GM21529 (cell line): ENCODE measurements at regions not wholly inside any gene's neighbourhood (a gene's known extent, or its start where the extent isn't known, plus 50 kb on each side); places are given as distances from the start of the nearest gene placed in this dataset.

ENCODE experiments used
- ATAC-seq: cut with Tn5 transposase; IDR thresholded peaks from one replicate; pipeline ENCODE4 v1.9.1; 2021; ENCODE audit not compliant: unreplicated experiment

DNA sequence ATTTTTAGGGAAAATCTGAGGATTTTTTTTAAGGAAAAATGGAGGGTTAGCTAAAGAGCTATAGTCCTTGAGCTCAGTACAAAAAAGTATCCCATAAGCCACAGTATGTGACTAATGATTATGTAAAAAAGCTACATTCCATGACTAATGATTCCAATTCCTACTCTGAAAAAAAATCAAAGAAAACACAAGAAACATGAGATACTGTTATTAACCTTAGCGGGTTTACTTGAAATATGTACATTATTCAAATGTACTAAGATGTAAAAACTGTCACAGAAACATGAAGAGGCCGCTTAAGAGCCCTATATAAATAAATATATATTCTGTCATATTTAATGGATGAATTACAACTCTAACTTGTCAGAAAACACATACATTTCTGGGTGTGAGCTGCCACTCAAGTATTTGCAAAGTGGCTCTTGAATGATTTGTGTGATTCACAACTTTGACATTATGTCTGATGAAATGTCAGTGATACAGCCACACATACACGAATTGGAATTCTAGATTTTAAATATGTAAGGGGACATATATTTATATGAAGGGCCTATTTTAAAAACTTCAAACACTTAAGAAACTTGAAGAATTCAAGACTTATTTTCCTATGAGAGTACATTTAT is 518.7 kb upstream of the SUCLG2 start:
- ATAC-seq: no peak

DNA sequence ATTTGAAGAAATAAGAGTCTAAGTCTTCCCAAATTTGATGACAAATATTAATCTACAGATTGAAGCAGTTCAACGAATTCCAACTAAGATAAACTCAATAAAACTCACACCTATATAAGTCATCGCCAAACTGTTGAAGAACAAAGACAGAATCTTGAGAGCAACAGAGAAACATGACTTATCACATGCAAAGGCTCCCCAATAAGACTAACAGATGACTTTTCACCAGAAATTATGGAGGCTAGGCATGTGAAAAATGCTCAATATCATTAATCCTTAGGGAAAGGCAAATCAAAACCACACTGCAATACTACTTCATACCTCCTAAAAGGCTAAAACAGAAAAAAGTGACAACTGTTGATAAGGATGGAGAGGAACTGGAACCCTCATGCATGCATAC is 517.6 kb upstream of the SUCLG2 start:
- ATAC-seq: no peak

DNA sequence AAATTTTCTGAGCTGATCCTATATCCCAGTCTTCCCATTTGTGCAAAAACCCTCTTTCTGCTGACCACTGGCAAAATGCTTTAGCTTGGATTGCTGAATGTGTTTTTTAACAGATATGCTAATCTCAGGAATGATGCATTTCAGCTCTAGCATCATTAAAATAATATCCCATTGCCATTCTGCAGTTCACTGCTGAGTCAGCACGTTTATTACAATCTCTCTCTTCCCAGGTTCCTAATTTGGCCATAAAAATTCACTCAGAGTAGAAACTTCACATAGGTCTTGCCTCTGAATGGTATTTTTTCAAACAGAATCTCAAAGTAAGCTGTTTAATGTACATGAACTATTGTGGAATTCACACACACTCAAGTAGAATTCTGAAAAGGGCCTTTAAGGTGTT is 509.6 kb upstream of the SUCLG2 start:
- ATAC-seq: no peak

DNA sequence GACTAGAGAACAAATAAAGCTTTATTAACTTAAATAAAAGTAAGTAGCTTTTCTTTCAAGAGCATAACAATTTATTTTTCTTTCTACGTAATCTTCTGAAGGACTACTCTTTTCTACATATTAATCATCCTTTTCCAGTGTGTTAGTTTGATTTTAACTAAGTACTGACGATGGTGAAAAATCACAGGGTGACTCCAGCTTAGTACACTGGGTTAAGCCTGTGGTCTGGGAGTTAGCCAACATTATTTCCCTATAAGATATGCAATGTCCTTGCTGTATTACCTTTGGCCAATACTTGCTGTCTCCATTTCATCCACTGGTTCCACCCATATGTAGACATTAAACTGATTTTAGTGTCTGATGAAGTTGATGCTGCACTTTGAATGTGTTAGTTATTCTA is 508.6 kb upstream of the SUCLG2 start:
- no peak for ATAC-seq

DNA sequence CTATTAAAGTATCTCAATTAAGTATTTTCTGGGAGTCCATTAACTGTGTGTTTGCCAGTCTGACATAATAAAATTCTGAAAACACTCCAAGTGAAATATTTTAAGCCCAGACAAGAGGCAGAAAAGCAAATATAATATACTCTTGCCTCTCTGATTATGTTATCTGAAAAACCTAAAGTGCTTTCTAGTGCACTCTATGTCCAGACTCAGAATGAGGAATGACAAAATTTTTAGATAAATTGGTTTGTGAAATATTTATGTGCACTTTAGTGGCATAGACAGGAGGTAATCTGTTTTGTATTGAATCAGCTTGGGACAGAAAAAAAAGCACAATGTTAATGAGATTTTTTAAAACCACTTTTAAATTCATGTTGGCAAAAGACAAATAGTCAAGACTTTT is 508.2 kb upstream of the SUCLG2 start:
- ATAC-seq: no peak

DNA sequence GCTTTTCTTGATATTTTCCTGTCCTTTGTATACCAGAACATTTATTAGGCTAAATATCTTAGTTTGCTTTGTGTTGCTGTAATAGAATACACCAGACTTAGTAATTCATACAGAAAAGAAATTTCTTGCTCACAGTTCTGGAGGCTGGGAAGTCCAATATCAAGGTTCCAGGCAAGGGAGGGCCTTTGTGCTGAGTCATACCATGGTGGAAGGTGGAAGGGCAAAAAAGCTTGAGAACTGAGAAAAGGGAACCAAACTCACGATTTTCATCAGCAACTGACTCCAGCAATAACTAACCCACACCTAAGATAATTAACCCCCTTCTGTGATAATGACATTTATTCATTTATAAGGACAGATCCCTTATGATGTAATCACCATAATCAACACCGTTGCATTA is 496.9 kb upstream of the SUCLG2 start:
- no peak for ATAC-seq

DNA sequence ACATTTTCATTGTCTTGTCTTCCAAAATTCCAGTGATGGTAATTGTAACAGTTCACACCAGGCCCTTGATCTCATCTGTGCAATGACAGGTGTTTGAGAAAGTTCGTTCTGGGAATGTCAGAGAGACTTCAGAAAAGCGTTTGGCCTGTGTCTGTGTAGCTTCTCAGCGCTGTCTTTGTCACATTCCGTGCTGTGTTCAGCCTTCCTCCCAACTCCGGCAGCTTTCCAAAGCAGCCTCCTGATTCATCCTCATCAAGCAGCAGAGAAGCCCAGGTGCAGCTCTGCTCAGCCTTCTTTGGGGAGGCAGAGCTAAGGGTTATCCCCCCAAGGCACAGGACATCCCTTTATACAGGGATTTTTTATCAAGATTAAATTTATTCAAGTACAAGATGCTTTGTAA is 494.0 kb upstream of the SUCLG2 start:
- ATAC-seq: no peak

DNA sequence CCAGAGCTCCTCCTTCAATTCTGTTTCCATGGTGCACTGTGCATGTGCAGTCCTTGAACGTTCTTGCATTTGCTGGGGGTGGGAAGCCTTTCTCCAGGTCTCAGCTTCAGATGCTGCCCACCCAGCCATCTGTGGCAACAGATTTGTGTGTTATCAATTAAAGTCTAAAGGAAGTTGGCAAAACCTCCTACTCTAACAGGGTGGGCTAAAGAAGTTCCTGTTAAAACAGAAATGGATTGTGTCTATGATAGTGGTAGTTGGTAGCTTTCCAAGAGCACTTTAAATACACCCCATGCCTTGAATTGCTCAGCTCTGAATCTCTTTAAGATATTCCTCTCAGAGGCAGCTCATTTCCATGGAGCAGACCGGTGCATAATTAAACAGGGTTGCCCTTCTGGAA is 488.0 kb upstream of the SUCLG2 start:
- ATAC-seq: no peak

DNA sequence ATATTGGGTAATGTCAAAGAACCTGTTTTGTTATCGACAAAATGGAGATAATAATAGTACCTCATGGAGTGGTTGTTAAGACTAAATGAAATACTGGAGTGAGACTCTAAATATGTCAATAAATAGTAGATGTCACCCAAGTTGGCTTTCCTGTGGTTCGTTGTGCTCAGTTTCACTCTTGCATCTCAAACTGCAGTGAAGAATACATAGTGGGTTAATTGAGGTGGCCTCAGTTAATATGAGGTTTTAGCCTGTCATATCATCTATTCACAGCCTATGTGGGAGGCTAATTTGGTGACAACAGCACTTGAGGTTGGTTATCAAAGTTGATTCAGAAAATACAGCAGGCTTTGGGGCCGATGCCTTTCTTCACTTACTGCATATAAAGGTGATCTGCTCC is 485.5 kb upstream of the SUCLG2 start:
- no peak for ATAC-seq

DNA sequence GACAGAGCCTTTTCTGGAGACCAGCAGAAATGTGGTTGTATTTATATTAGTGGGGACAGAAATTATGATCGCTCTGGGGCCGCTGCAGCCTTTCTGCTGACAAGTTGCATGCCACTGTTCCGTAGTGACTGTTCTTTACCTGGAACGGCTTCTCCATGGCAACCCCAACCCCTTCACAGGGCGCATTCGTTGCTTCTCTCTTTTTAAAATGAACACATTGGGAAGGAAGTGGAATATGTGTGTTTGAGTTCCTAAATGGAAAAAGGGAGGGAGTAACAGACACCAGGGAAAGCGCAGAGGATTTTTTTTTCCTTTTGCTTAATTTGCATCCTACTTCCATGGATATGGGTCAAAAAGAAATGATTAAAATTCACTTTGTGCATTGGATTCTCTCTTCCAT is 482.0 kb upstream of the SUCLG2 start:
- no peak for ATAC-seq

DNA sequence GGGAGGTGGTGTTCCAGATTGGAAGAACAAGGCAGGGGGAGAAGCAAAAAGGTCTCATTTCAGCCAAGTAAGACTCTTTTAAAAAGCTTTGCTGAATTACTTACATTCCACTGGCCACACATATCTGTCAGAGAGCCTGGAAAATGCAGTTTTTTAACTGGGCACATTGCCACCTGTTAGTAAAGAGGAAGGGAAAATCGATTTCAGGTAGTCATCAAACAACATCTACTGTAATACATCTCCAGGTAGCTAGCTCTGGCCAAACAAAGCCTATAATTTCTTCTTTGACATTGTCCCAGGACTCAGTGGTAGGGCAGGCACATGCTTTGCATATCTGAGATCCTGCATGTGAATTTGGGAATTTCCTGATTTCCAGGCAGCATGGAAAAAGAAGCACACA is 480.7 kb upstream of the SUCLG2 start:
- ATAC-seq: no peak

DNA sequence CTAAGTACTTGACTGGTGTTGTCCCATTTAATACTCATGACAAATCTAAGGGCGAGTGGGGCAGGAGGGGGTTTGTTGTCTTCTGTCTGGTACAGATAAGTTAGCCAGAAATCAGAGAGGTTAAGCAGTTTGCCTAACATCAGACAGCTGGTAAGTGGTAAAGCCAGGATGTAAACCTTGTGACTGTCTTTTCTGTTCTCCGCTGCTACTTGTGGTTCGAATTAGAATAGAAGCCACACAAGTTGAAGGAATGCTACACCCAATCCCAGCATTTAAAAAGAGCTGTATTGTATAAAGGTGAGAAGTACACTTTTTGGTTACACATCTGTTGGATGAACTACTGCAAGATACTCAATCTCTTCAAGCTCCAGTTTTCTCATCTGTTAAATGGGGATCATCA is 474.7 kb upstream of the SUCLG2 start:
- ATAC-seq: no peak

DNA sequence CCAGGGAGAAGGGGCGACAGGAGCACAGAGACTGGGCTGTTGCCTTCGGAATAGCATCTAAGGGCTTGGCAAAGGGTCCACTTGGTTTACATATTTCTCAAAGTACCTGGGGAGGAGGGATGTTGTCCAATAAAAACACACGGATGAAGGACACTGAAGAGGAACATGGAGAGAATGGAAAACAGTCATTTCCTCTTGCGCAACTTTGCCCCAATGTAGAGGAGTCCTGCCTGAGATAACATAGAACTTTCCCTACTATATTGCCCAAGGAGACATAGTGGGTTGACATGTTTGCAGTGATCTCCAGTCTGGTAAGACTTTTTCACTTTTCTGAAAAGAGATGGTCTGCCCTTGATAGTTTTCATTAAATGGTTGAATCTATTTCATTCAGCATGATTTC is 468.8 kb upstream of the SUCLG2 start:
- ATAC-seq: no peak

DNA sequence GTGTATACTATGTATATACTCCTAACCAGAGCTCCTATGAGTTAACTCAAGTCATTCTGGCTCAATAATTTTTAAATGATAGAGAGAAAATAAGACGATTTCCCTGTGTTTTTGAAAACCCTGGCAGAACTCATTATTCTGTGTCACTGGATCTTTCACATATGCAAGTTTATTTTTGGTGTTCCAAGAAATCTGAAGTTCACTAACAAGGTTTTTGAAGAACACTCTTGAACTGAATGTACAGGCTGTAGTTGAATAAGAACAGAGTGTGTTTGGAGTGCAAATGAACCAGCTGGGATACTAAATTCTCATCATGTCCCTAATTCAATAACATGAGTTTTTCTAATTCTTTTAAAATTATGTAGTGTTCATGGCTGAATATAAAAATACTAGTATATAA is 466.9 kb upstream of the SUCLG2 start:
- no peak for ATAC-seq

DNA sequence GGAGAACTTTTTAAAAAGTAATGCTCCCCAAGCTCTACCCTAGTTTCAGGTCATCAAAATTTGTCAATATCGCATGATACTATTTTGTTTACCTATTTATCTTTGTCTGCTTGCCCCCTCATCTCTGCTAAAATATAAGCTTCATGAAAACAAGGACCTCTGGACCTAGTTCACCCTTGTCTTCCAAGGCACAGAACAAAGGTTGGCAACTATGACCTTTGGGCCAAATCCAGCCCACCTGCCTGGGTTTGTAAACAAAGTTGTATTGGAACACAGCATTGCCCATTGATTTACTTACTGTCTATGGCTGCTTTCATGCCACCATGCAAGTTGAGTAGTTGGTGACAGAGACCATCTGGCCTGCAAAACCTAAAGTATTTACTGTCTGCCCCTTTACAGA is 462.2 kb upstream of the SUCLG2 start:
- ATAC-seq: no peak

DNA sequence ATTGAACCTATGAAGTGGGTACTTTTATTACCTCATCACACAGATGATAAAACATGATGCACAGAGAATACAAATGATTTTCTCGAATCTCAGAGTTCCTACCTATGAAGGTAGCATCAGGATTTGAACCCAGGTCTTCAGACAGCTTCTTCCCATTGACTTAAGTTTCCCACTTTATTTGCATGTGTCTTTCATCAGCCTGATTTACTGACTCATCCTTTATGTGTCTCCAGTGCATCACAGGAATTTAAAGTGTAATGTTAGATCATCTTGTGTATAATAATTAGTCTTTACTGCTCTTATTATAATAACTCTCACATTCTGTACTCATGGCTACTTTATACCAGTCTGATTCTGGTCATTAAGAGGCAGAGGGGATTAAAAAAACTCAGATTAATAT is 449.4 kb upstream of the SUCLG2 start:
- ATAC-seq: no peak

DNA sequence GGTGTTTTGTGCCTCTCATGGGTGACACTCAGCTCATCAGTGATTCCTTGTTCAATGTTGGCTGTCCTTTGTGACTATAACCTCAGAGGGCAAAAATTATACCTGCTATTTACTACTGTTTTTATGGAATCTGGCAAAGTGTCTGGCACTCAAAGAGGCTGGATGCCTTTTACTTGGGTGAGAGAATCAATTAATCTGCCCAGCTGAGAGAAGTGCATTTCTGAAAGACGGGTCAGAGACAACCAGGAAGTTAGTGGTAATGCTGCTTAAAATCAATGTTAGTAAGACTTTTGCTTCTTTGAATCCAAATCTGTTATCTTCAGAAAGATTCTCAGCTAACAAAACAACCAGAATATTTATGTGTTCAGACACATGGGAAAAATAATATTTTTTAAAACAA is 436.2 kb upstream of the SUCLG2 start:
- no peak for ATAC-seq

DNA sequence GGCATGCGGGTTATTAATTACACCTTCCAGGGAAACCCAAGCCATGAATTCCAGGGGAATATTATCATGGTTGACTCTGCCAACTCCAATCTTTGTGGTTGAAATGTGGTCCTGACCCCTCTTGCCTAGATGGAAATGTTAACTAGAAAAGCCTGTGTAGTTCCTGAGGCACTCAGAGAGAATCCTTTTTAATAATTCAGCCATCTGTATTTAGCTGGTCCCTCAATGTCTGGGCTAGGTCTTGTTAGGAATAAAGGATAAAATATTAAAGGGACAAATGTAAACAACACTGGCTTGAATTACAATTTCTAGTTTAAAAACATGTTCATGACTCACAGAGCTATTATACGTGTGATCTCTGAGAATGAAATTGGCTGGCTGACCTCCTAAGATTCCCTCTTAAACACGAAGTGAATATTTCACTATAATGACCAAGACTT is 435.2 kb upstream of the SUCLG2 start:
- ATAC-seq: no peak

DNA sequence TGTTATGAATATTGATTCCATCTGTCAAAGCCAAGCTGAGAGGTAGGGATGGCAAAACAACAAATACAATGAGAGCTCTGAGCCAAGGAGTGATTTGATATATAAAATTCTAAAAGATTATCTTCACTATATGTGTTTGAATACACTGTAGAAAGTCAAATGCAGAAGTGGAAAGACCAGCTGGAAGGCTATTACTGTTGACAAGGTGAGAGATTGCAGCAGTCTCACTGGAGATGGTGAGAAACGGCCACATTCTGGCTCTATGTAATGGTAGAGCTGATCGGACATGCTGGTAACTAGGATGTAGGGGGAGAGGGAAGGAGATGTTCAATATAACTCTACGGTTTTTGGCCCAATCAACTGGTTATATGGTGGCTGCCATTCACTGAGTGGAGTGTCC is 434.2 kb upstream of the SUCLG2 start:
- ATAC-seq: no peak

DNA sequence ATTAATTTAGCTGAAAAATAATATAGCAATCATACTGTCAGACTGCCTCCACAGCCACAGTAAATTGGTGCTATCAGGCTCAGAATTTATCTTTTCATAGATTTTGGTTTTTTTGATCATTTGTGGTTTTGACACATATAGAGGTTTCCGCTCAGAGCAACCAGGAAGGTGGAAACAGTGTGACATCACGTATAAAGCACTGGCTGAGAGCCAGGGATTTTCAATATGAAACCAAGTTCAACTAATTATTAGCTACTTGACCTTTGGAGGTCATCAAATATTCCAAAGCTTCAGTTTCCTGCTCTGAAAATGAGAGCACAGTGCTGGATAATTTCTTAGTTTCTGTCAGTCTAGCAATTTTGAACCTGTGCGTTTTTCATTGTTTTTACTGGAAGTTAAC is 433.8 kb upstream of the SUCLG2 start:
- no peak for ATAC-seq

DNA sequence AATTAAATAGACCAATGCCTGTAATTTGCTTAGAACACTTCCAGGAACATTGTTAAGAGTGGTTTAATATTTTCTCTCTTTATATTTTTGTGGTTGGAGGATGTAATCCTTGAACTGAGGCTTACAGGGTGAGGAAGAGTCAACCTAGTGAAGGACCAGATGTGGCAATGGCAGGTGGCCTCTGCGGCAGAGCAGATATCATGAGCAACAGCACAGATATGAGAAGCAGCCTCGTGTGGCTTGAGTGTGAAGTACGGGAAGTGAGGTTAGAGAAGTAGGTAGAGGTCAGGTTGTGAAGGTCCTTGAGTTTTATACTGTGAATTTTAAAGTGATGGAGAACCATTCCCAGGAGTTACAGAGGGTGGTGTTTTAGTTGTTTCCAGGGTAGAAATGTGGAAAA is 417.6 kb upstream of the SUCLG2 start:
- ATAC-seq: no peak

DNA sequence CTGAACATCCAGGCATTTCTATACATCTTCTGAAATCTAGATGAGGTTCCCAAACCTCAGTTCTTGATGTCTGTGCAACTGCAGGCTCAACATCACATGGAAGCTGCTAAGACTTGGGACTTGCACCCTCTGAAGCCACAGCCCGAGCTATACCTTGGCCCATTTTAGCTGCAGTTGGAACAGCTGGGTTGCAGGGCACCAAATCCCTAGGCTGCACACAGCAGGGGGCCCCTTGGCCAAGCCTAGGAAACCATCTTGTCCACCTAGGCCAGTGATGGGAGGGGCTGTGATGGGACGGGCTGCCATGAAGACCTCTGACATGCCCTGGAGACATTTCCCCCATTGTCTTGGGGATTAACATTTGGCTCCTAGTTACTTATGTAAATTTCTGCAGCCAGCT is 415.8 kb upstream of the SUCLG2 start:
- no peak for ATAC-seq

DNA sequence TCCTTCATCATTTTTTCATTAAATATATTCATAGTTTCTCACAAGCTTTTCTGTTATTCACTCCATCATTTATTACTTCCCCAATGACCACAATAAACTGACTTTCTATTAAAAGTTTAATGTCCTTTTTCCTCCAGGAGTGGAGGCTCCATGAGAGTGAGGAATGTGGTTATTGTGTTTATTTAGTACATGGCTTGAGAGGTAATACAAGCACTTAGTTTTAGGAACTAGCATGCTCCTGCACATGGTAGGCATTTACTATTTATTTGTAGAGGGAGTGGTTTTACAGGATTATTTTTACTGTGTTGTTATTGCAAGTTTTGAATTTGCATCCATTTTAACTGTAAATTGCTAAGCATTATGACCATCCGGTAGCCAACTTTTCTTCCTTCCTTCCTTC is 412.9 kb upstream of the SUCLG2 start:
- ATAC-seq: no peak

DNA sequence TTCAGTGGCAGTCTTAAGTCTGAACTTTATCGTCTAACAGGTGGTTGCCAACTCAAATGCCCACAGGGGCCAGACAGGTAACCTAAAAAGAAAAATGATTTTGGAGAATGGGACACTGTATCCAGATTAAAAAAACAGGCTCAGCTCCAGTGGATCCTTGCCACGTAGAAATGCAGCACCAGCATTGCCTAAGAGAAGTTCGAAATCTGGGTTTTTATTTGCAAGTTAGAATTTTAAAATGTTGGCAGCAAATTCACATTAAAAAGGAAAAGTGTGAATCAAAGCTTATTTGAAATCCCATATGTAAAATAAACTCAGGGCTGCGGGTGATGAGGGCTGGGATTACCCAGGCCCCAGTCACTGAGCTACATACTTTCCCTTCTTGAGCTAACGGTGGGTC is 408.5 kb upstream of the SUCLG2 start:
- ATAC-seq: no peak
